HG03439 (cell line): ENCODE measurements at regions not wholly inside any gene's neighbourhood (a gene's known extent, or its start where the extent isn't known, plus 50 kb on each side); places are given as distances from the start of the nearest gene placed in this dataset.
"Not testable (repeated sequence)": the region's sequence is repeated elsewhere in the genome, so short reads cannot be mapped to it uniquely, and the experiment has no call there.

ENCODE experiments used
- ATAC-seq: cut with Tn5 transposase; IDR thresholded peaks from one replicate; pipeline ENCODE4 v1.9.1; 2021; ENCODE audit warnings: mild to moderate bottlenecking, moderate library complexity; ENCODE audit not compliant: unreplicated experiment

GRCh38 chr3:34411596-34411995, 613.2 kb downstream of the PDCD6IP start:
- ATAC-seq, result no peak

- no peak for ATAC-seq
Observed at GRCh38 chr3:34419801-34420200, 621.4 kb downstream of the PDCD6IP start.

- no peak for ATAC-seq
Observed at GRCh38 chr3:34421762-34422161, 623.3 kb downstream of the PDCD6IP start.

- ATAC-seq, result no peak
Observed at GRCh38 chr3:34439796-34440195, 641.4 kb downstream of the PDCD6IP start.

- no peak for ATAC-seq
Observed at GRCh38 chr3:34444137-34444536, 645.7 kb downstream of the PDCD6IP start.

GRCh38 chr3:34449305-34449704, 650.9 kb downstream of the PDCD6IP start:
- ATAC-seq, result no peak

GRCh38 chr3:34463414-34463813, 665.0 kb downstream of the PDCD6IP start:
- no peak for ATAC-seq

DNA sequence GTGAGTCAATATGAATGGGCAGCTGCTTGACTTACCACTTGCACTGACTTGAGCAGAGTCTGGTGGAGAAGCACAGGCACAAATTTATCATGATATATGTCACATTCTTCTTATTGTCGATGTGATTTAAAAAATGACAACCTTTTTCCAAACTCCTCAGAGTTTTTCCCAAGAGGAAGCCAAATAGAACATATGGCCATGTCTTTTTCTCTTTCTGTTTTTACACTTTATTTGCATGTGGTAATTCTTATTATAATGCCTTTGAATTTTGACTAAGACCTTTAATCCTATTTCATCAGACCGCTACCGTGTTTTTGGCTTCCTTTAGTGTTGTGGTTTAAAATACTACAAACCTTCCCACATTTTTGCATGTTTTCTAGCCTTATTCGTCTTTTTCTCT, 666.2 kb downstream of the PDCD6IP start:
- no peak for ATAC-seq

DNA sequence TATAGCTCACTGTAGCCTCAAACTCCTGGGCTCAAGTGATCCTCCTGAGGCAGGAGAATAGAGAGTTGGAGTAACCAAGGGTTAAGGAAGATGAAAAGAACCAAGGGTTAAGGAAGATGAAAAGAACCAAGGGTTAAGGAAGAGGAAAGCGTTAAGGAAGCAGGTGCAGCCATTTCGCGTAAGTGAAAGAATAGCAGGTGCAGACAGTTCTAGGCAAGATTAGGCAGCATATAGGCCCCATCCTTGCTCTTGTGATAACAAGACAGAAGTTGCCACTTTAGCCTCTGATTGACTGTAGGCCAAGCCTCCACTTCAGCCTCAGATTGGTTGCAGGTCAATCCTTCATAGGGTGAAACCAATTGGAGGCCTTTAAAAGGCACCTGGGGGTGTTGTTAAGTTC, 677.4 kb downstream of the PDCD6IP start:
- ATAC-seq, result no peak

DNA sequence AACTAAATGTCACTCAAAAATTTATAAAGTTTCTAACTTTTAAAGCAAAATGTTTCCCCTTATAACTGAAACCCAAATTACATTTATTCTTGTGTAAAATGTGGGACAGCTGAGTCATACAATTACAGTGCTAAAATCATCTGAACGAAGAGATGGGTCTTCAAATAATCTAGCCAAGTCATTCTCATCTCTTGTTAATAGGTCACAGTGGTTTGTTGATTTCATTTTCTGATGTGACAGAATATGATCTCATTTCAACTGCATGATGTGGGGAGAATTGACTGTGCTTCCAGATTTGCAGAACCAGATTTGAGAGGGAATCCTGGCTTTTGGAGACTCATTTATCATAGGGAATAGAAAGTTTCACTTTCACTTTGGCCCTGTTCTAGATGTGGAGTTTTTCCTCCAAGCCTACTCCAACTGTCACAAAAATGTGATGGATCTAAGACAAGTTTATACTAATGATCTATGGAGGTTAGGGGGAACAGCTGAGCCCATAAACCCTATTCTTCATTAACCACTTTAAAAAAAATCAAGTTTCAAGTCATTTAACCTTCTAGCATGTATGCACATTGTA, 685.0 kb downstream of the PDCD6IP start:
- ATAC-seq, result no peak

DNA sequence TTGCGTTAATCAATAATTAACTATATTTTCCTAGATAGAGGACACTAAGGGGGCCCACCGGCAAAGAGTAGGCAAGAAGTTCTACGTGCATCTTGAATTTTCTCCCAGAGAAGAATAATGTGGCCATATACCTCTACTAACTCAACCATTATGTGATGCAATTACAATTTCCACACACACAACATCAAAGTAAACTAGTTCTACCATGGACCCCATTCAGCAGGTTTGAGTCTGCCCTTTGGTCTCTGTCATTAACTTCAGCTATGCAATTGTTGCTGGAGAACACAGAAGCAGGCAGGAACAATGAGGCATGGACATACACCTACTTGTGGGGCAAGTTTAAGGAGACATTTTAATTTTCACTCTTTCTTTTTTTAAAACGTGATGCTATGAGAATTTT, 705.9 kb downstream of the PDCD6IP start:
- no peak for ATAC-seq

DNA sequence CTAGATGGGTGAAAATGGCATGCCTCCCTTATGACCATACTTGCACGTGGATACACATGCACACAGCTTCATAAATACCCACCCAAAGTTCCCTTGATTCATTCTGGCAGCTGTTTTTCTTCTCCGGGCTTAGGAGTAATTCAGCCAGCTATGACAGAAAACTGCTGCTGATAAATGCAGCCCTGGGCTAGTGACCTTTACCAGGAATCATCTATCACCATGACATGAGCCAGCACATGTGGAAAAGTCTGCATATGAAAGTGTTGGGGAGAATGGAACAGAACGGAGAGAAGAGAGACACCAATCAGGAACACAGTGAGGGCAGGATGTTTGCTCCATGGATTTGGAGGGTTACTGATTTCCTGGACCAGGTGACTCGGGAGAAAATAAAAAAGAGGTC, 706.3 kb downstream of the PDCD6IP start:
- no peak for ATAC-seq

- no peak for ATAC-seq
Observed at GRCh38 chr3:34508732-34509131, 710.3 kb downstream of the PDCD6IP start.

- ATAC-seq, result no peak
Observed at GRCh38 chr3:34511891-34512290, 713.5 kb downstream of the PDCD6IP start.

GRCh38 chr3:34519008-34519407, 720.6 kb downstream of the PDCD6IP start:
- not testable (repeated sequence) for ATAC-seq

DNA sequence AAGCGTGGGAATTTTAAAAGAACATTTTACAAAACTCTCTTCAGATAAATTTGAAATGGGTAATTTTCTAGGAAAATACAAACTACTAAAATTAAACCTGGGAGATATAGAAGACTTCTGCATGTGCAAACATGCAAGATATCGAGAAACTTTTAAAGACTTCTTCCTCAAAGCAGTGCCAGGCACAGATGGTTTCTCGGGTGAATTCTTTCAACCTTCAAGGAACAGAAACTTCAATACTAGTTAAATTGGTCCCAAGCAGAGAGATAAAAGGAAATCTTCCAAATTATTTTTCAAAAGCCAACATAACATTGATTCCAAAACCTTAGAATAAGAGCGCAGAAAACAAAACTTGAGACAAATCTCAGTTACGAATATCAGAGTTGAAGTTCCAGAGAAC, 732.7 kb downstream of the PDCD6IP start:
- ATAC-seq, result no peak

- no peak for ATAC-seq
Observed at GRCh38 chr3:34533451-34533850, 735.0 kb downstream of the PDCD6IP start.

DNA sequence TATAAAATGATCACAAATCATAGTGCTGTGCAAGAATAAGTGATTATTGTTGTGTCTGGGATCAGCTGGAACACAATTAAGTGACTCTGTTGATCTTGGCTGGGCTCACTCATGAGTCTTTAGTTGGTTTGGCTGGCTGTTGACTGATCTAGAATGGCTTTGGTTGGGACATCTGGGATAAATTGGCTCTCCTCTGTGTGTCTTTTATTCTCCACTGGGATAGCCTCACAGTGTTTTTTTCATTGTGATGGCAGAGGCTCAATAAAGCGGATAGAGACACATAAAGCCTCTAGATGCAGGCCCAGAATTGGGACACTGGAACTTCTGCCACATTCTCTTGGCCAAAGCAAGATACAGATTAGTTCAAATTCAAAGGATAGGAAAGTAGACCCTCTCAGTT, 735.6 kb downstream of the PDCD6IP start:
- ATAC-seq, result no peak

GRCh38 chr3:34544136-34544535, 745.7 kb downstream of the PDCD6IP start:
- ATAC-seq, result no peak

GRCh38 chr3:34547297-34547920, 749.0 kb downstream of the PDCD6IP start:
- no peak for ATAC-seq

- ATAC-seq, result no peak
Observed at GRCh38 chr3:34567266-34567665, 768.8 kb downstream of the PDCD6IP start.

GRCh38 chr3:34568766-34569165, 770.3 kb downstream of the PDCD6IP start:
- no peak for ATAC-seq

DNA sequence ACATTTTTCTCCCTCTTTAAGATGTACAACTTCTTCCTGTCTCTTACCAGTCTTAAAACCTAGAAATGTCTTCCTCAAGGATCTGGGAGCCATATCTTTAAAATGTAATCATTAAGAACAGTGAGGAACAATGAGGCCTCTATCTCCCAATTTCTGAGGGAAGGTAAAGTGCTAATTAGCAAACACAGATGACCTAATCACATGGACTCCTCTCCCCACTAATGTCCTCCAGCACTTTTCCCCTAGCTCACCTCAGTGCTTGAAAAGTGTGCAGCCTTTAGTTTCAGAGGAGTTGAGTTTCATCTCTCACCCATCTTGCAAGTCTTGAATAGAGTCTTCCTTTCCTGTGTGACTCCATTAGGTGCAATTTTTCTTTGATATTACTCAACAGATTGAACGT, 771.0 kb downstream of the PDCD6IP start:
- no peak for ATAC-seq
